WI38 (cell line): ENCODE measurements at regions not wholly inside any gene's neighbourhood (a gene's known extent, or its start where the extent isn't known, plus 50 kb on each side); places are given as distances from the start of the nearest gene placed in this dataset.

Experiments used
- H3K4me3 ChIP-seq: 2 replicates; pipeline ENCODE4 v1.5.1; 2011; ENCODE audit warnings: low read depth, mild to moderate bottlenecking, control low read depth, low read length
- TF ChIP-seq, protein P1 (sequence below): IDR thresholded peaks from 2 replicates; pipeline ENCODE4 v1.5.1; 2012; ENCODE audit warnings: low read depth, mild to moderate bottlenecking, control low read depth, low read length

DNA sequence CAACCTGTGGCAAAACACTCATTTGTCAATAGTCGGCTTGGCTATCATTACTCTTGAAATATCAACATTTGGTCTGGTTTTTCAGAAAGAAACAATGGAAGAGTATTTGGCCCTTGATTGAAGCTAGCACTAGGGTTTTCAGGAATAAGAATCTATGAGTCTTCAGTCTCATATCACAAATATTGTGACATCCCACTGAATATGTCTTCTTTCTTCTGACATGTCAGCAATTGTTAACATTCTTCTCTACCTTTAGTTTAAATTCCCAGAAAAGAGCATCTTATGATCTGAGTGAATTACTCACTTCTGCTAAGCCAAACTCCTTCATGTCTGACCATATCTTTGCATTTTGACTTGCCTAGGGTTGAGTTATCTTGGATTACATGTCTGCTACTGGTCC, 435.2 kb upstream of the SEMA3D start:
- TF ChIP-seq, protein P1, sequence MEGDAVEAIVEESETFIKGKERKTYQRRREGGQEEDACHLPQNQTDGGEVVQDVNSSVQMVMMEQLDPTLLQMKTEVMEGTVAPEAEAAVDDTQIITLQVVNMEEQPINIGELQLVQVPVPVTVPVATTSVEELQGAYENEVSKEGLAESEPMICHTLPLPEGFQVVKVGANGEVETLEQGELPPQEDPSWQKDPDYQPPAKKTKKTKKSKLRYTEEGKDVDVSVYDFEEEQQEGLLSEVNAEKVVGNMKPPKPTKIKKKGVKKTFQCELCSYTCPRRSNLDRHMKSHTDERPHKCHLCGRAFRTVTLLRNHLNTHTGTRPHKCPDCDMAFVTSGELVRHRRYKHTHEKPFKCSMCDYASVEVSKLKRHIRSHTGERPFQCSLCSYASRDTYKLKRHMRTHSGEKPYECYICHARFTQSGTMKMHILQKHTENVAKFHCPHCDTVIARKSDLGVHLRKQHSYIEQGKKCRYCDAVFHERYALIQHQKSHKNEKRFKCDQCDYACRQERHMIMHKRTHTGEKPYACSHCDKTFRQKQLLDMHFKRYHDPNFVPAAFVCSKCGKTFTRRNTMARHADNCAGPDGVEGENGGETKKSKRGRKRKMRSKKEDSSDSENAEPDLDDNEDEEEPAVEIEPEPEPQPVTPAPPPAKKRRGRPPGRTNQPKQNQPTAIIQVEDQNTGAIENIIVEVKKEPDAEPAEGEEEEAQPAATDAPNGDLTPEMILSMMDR = no peak
- no peak overlapping the region for H3K4me3 ChIP-seq

DNA sequence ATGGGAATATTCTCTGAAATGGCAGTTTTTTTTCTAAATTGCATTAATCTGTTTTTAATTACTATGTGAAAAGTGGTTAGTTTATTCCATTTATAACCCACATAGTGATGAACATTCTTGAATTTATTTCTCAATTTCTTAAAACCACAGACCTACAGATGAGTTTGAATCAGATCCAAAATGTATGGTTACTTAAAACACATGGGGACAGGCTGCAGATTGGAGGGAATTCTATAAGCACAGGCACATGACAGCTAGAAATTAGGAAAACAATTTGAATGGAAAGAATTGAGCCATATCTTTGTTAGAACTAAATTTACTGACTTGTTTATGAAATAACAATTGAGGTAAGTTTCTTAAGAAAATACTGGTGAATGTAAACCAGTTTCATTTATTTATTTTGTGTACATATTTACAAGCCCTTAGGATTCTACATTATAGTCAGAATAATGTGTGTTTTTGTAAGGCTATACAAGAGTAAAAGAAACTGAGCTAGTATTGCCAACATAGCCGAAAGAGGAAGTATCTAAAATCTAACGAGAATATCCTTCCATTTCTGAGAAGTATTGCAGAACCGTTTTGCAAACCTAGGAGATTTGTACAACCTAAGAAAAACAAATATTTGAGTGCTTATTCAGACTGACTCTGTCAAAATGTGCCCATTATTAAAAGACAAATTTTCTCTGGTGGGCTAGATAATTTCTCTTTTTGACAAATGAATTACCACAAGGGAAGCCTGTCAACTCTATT, 434.3 kb upstream of the SEMA3D start:
- no peak overlapping the region for H3K4me3 ChIP-seq
- TF ChIP-seq, protein P1 = no peak

- H3K4me3 ChIP-seq = no peak overlapping the region
- TF ChIP-seq, protein P1 = no peak
Observed at GRCh38 chr7:85619236-85619635, 432.4 kb upstream of the SEMA3D start.

GRCh38 chr7:85614684-85615083, 427.8 kb upstream of the SEMA3D start:
- no peak overlapping the region for H3K4me3 ChIP-seq
- TF ChIP-seq, protein P1 = no peak

- TF ChIP-seq, protein P1 = no peak
- H3K4me3 ChIP-seq = no peak overlapping the region
Observed at GRCh38 chr7:85612514-85612913, 425.7 kb upstream of the SEMA3D start.

GRCh38 chr7:85608804-85609203, 421.9 kb upstream of the SEMA3D start:
- H3K4me3 ChIP-seq = no peak overlapping the region
- TF ChIP-seq, protein P1 = no peak

DNA sequence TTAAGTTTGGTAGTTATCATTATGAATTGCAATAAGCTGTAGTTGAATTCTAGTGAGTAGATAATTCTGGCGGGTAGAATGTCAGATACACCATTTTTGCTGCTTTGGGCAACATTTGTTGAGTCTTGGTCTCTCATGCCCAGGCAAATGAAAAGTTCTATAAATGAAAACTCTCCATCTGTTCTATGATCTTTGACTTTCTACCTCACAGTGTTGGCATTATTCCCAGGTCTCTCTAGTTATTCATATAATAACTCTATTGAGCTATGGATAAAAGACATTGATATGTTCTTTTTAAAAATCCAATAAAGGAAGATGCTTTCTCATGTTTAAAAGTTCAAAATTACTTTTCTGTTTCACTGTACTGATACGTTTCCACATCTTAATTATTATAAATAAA, 415.3 kb upstream of the SEMA3D start:
- no peak overlapping the region for H3K4me3 ChIP-seq
- TF ChIP-seq, protein P1 = no peak
